RPMI7951 (cell line): ENCODE measurements at regions not wholly inside any gene's neighbourhood (a gene's known extent, or its start where the extent isn't known, plus 50 kb on each side); places are given as distances from the start of the nearest gene placed in this dataset.
"Not testable (repeated sequence)": the region's sequence is repeated elsewhere in the genome, so short reads cannot be mapped to it uniquely, and the experiment has no call there.

Experiments used
- DNase-seq: peaks from one replicate; pipeline ENCODE4 v3.0.0-alpha.2; 2012; ENCODE audit warnings: low read depth

- no peak for DNase-seq
Observed at GRCh38 chr9:75282047-75282446, 193.7 kb downstream of the OSTF1 start.

GRCh38 chr9:75289332-75289731, 201.0 kb downstream of the OSTF1 start:
- no peak for DNase-seq

GRCh38 chr9:75299324-75299723, 211.0 kb downstream of the OSTF1 start:
- no peak for DNase-seq

- no peak for DNase-seq
Observed at GRCh38 chr9:75333624-75334023, 245.3 kb downstream of the OSTF1 start.

- no peak for DNase-seq
Observed at GRCh38 chr9:75358846-75359245, 270.5 kb downstream of the OSTF1 start.

GRCh38 chr9:75359638-75360037, 271.3 kb downstream of the OSTF1 start:
- no peak for DNase-seq

- DNase-seq: no peak
Observed at GRCh38 chr9:75360252-75360651, 271.9 kb downstream of the OSTF1 start.

- DNase-seq: not testable (repeated sequence)
Observed at GRCh38 chr9:75362446-75362845, 274.1 kb downstream of the OSTF1 start.

- no peak for DNase-seq
Observed at GRCh38 chr9:75365196-75365595, 276.9 kb downstream of the OSTF1 start.

- no peak for DNase-seq
Observed at GRCh38 chr9:75369989-75370388, 281.7 kb downstream of the OSTF1 start.

GRCh38 chr9:75372499-75373268, 284.4 kb downstream of the OSTF1 start:
- no peak for DNase-seq

GRCh38 chr9:75376680-75377254, 288.5 kb downstream of the OSTF1 start:
- DNase-seq: no peak

- no peak for DNase-seq
Observed at GRCh38 chr9:75378036-75378435, 289.7 kb downstream of the OSTF1 start.

- no peak for DNase-seq
Observed at GRCh38 chr9:75378926-75379325, 290.6 kb downstream of the OSTF1 start.

- no peak for DNase-seq
Observed at GRCh38 chr9:75382126-75382525, 293.8 kb downstream of the OSTF1 start.

- not testable (repeated sequence) for DNase-seq
Observed at GRCh38 chr9:75383420-75384034, 295.2 kb downstream of the OSTF1 start.

GRCh38 chr9:75385236-75385635, 296.9 kb downstream of the OSTF1 start:
- no peak for DNase-seq

GRCh38 chr9:75389101-75389500, 300.8 kb downstream of the OSTF1 start:
- no peak for DNase-seq

GRCh38 chr9:75390951-75391350, 302.6 kb downstream of the OSTF1 start:
- DNase-seq: no peak

- DNase-seq: no peak
Observed at GRCh38 chr9:75391497-75391896, 303.2 kb downstream of the OSTF1 start.

GRCh38 chr9:75395336-75395735, 307.0 kb downstream of the OSTF1 start:
- no peak for DNase-seq

GRCh38 chr9:75397836-75398235, 309.5 kb downstream of the OSTF1 start:
- no peak for DNase-seq

- no peak for DNase-seq
Observed at GRCh38 chr9:75408391-75408790, 320.1 kb downstream of the OSTF1 start.
